ENCODE measurements at regions not wholly inside any gene's neighbourhood (a gene's known extent, or its start where the extent isn't known, plus 50 kb on each side); places are given as distances from the start of the nearest gene placed in this dataset.
A peak's percentile ranks its signal among the peaks of the same experiment; 100 is the strongest.

- no peak for DNase-seq (ENCODE audit: low read depth)
- TF ChIP-seq, protein P1, sequence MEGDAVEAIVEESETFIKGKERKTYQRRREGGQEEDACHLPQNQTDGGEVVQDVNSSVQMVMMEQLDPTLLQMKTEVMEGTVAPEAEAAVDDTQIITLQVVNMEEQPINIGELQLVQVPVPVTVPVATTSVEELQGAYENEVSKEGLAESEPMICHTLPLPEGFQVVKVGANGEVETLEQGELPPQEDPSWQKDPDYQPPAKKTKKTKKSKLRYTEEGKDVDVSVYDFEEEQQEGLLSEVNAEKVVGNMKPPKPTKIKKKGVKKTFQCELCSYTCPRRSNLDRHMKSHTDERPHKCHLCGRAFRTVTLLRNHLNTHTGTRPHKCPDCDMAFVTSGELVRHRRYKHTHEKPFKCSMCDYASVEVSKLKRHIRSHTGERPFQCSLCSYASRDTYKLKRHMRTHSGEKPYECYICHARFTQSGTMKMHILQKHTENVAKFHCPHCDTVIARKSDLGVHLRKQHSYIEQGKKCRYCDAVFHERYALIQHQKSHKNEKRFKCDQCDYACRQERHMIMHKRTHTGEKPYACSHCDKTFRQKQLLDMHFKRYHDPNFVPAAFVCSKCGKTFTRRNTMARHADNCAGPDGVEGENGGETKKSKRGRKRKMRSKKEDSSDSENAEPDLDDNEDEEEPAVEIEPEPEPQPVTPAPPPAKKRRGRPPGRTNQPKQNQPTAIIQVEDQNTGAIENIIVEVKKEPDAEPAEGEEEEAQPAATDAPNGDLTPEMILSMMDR (IDR thresholded peaks at IDR 0.05; ENCODE audit: insufficient read depth, low read length, poor library complexity, severe bottlenecking) = no peak
Observed at GRCh38 chr9:78781681-78782080, 484.8 kb downstream of the PSAT1 start.

GRCh38 chr9:78782234-78782633 lies 485.3 kb downstream of the PSAT1 start:
- Histone ChIP-seq H3K36me3 (ENCODE audit: control insufficient read depth, insufficient read depth, low read length) (no peaks in the 10 kb centered on the region), H3K4me3 (ENCODE audit: low read depth, low read length) (no peak overlapping the region), H3K27me3 (ENCODE audit: control insufficient read depth, insufficient read depth, low read length) (no peaks in the 10 kb centered on the region)
- no peak for DNase-seq (ENCODE audit: low read depth)
- TF ChIP-seq, protein P1 (IDR thresholded peaks at IDR 0.05; ENCODE audit: insufficient read depth, low read length, poor library complexity, severe bottlenecking) = no peak

More at GRCh38 chr9:78781681-78782080, 484.8 kb downstream of the PSAT1 start:
- Histone ChIP-seq H3K27me3 (ENCODE audit: control insufficient read depth, insufficient read depth, low read length) (no peaks in the 10 kb centered on the region), H3K4me3 (ENCODE audit: low read depth, low read length) (no peak overlapping the region), H3K36me3 (ENCODE audit: control insufficient read depth, insufficient read depth, low read length) (no peaks in the 10 kb centered on the region)

DNA sequence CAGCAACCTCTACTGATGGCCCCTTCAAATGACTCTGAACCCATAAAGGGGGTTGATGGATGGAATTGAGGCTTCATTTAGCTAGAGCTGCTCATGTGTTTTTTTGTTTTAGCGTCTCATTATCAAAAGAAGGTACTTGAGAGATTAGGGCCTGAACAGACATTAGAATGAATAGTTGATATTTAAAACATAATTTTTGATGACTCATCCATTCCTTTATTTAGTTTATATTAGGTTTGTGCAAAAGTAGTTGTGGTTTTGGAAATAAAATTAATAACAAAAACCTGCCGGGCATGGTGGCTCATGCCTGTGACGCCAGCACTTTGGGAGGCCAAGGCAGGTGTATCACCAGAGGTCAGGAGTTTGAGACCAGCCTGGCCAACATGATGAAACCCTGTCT lies 485.9 kb downstream of the PSAT1 start:
- no peaks in the 10 kb centered on the region for H3K27me3 ChIP-seq (ENCODE audit: control insufficient read depth, insufficient read depth, low read length)
- H3K4me3 ChIP-seq (ENCODE audit: low read depth, low read length) = no peak overlapping the region
- TF ChIP-seq, protein P1 (IDR thresholded peaks at IDR 0.05; ENCODE audit: insufficient read depth, low read length, poor library complexity, severe bottlenecking) = no peak
- DNase-seq (ENCODE audit: low read depth) = no peak
- H3K36me3 ChIP-seq (ENCODE audit: control insufficient read depth, insufficient read depth, low read length) = no peaks in the 10 kb centered on the region

DNA sequence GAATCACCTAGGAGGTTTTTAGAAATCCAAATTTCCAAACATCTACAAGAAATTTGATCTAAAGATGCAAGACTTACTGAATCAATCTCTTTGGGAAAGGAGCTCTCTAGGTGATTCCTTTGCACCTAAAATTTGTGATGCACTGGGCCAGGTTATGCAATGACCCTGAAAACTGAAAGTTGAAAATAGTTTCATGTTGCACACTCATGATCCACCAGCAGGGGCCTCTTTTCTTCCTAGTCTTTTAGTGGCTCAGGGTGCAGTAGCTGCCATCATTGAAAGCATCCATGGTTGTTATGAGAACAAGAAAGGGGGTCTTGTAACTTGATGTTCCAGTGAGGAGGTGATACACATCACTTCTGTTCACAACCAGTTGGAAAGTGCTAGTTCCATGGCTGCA lies 486.8 kb downstream of the PSAT1 start:
- TF ChIP-seq, protein P1 (IDR thresholded peaks at IDR 0.05; ENCODE audit: insufficient read depth, low read length, poor library complexity, severe bottlenecking) = peak; percentile 19
- Histone ChIP-seq H3K36me3 (ENCODE audit: control insufficient read depth, insufficient read depth, low read length) (no peaks in the 10 kb centered on the region), H3K27me3 (ENCODE audit: control insufficient read depth, insufficient read depth, low read length) (no peaks in the 10 kb centered on the region), H3K4me3 (ENCODE audit: low read depth, low read length) (no peak overlapping the region)
- DNase-seq (ENCODE audit: low read depth) = no peak

DNA sequence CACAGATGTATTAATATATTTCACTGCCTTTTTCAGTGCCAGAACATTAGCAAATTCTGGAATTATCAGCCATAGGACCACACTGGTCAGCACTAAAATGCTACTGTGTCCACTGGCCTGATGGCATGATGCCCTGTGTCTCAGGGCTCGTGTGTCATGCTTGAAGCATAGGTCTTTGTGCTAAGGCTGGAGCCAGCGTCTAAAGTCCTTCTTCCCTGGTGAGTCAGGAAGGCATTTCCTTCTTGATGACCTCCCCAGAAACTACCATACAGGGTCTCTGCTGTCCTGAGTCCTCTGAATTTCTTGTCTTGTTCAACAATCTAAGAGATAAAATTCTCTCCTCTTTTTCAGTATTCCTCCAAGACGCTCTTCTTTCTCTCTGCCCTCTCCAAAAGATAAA lies 489.9 kb downstream of the PSAT1 start:
- DNase-seq (ENCODE audit: low read depth) = no peak
- H3K36me3 ChIP-seq (ENCODE audit: control insufficient read depth, insufficient read depth, low read length) = no peaks in the 10 kb centered on the region
- TF ChIP-seq, protein P1 (IDR thresholded peaks at IDR 0.05; ENCODE audit: insufficient read depth, low read length, poor library complexity, severe bottlenecking) = no peak

GRCh38 chr9:78788101-78788500 lies 491.2 kb downstream of the PSAT1 start:
- Histone ChIP-seq H3K4me3 (ENCODE audit: low read depth, low read length) (no peak overlapping the region), H3K36me3 (ENCODE audit: control insufficient read depth, insufficient read depth, low read length) (no peaks in the 10 kb centered on the region), H3K27me3 (ENCODE audit: control insufficient read depth, insufficient read depth, low read length) (no peaks in the 10 kb centered on the region)
- DNase-seq (ENCODE audit: low read depth) = no peak
- TF ChIP-seq, protein P1 (IDR thresholded peaks at IDR 0.05; ENCODE audit: insufficient read depth, low read length, poor library complexity, severe bottlenecking) = no peak

More for the DNA sequence above, 489.9 kb downstream of the PSAT1 start:
- H3K4me3 ChIP-seq (ENCODE audit: low read depth, low read length) = no peak overlapping the region
- no peaks in the 10 kb centered on the region for H3K27me3 ChIP-seq (ENCODE audit: control insufficient read depth, insufficient read depth, low read length)
